Suprapubic skin (tissue), 4 donors: ENCODE measurements at regions not wholly inside any gene's neighbourhood (a gene's known extent, or its start where the extent isn't known, plus 50 kb on each side); places are given as distances from the start of the nearest gene placed in this dataset.

Experiments
- DNase-seq, 2 donors: peaks; one replicate each; pipeline ENCODE4 v3.0.0-alpha.2; 2019; ENCODE audit warnings: low spot score in 2 of 2
- H3K27ac ChIP-seq: fragments of 200-600 bp; sonication (generic); one replicate; pipeline ENCODE4 v1.5.1; 2019
- H3K27me3 ChIP-seq: fragments of 200-600 bp; sonication (generic); one replicate; pipeline ENCODE4 v1.5.1; 2019
- H3K36me3 ChIP-seq: fragments of 200-600 bp; sonication (generic); one replicate; pipeline ENCODE4 v1.5.1; 2019
- H3K4me1 ChIP-seq: fragments of 200-600 bp; sonication (generic); one replicate; pipeline ENCODE4 v1.5.1; 2019
- H3K4me3 ChIP-seq: fragments of 200-600 bp; sonication (generic); one replicate; pipeline ENCODE4 v1.5.1; 2019; ENCODE audit warnings: mild to moderate bottlenecking
- H3K9me3 ChIP-seq: fragments of 200-600 bp; sonication (generic); one replicate; pipeline ENCODE4 v1.5.1; 2019
- CTCF ChIP-seq, 2 donors: fragments of 200-600 bp in 1 of 2; fragments of 450-650 bp in 1 of 2; sonication (generic) in 1 of 2; IDR thresholded peaks; one replicate each; pipeline ENCODE4 v1.5.1; 2016 to 2019; ENCODE audit warnings: antibody characterized with exemption in 2 of 2, mild to moderate bottlenecking in 1 of 2, moderate library complexity in 1 of 2
- EP300 ChIP-seq: sonication (generic); formaldehyde crosslinking; IDR thresholded peaks from one replicate; pipeline ENCODE4 v1.6.1; 2017; ENCODE audit warnings: antibody characterized with exemption
- POLR2A ChIP-seq, 2 donors: fragments of 450-650 bp; IDR thresholded peaks; one replicate each; pipeline ENCODE4 v1.6.1; 2017; ENCODE audit warnings: antibody characterized with exemption in 2 of 2, mild to moderate bottlenecking in 2 of 2, moderate library complexity in 2 of 2
- POLR2AphosphoS5 ChIP-seq, 3 donors: sonication (generic); formaldehyde crosslinking; IDR thresholded peaks; one replicate each; pipeline ENCODE4 v1.6.1; 2017; ENCODE audit warnings: antibody characterized with exemption in 3 of 3
- WGBS: methylation state at CpG from one replicate; pipeline ENCODE4 v1.1.5; 2018; 5-methylcytosine and 5-hydroxymethylcytosine counted together

DNA sequence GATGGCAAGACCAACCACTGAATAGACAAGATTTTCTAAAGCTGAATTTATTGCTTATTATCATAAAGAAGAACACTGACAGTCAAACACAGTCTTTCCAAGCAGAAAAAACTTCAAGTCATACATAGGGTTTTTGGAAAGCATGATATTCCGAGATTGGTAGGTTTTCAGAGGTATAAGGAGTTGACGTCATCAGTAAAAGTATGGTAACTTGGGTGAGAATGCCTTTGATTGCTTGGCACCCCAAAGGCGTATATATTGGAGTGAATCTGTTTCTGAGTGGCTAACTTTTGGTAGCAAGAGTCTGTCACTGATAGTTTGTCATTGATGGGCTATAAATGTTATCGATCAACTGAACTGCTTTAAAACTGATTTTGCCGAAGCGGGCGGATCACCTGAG, 227.9 kb upstream of the CNTN4 start:
- H3K4me1 ChIP-seq, result no peaks in the 10 kb centered on the region

GRCh38 chr3:1883534-1883933, 215.1 kb upstream of the CNTN4 start:
- 55% methylated on average over 1 of the region's 1 CpG for WGBS
- no peak for TF ChIP-seq EP300
- DNase-seq, result no peak

More for the DNA sequence above, 227.9 kb upstream of the CNTN4 start:
- no peak for DNase-seq
- H3K27ac ChIP-seq, result no peak overlapping the region
- H3K27me3 ChIP-seq, result no peaks in the 10 kb centered on the region
- WGBS, result 90% methylated on average over 7 of the region's 7 CpGs
- no peak for TF ChIP-seq EP300
- TF ChIP-seq POLR2A (IDR thresholded peaks at IDR 0.05), result no peak
- TF ChIP-seq POLR2AphosphoS5 (IDR thresholded peaks at IDR 0.05), result no peak
- TF ChIP-seq CTCF (IDR thresholded peaks at IDR 0.05), result no peak
- H3K4me3 ChIP-seq, result no peak overlapping the region
- H3K36me3 ChIP-seq, result no peaks in the 10 kb centered on the region
- no peaks in the 10 kb centered on the region for H3K9me3 ChIP-seq

DNA sequence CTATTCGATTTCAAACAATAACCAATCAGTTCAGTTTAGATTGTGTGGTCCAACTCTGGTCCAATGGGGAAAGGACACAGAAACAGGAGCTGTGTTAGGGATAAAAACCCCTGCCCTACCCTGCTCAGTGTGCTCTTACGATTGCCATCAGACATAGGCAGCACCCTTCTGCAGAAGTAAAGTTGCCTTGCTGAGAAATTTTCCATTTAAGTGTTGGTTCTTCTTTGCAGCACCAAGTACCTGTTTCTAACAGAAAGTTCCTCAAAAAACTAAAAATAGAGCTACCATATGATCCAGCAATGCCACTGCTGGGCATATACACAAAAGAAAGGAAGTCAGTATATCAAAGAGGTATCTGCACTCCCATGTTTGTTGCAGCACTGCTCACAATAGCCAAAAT, 206.2 kb upstream of the CNTN4 start:
- Histone ChIP-seq H3K36me3 (no peaks in the 10 kb centered on the region), H3K9me3 (peaks cover 8% of the 10 kb centered on the region), H3K4me1 (no peaks in the 10 kb centered on the region), H3K27me3 (no peaks in the 10 kb centered on the region), H3K4me3 (no peak overlapping the region), H3K27ac (no peak overlapping the region)
- 85% methylated on average over 2 of the region's 2 CpGs for WGBS
- TF ChIP-seq CTCF (IDR thresholded peaks at IDR 0.05) (no peak), POLR2A (IDR thresholded peaks at IDR 0.05) (no peak), POLR2AphosphoS5 (IDR thresholded peaks at IDR 0.05) (no peak), EP300 (no peak)
- no peak for DNase-seq

More at GRCh38 chr3:1883534-1883933, 215.1 kb upstream of the CNTN4 start:
- Histone ChIP-seq H3K27me3 (no peaks in the 10 kb centered on the region), H3K36me3 (no peaks in the 10 kb centered on the region), H3K4me3 (no peak overlapping the region), H3K27ac (no peak overlapping the region), H3K4me1 (no peaks in the 10 kb centered on the region), H3K9me3 (peaks cover 4% of the 10 kb centered on the region)

GRCh38 chr3:1902416-1902815, 196.2 kb upstream of the CNTN4 start:
- WGBS, result 82% methylated on average over 4 of the region's 4 CpGs
- H3K4me3 ChIP-seq, result no peak overlapping the region
- TF ChIP-seq EP300 (no peak), CTCF (IDR thresholded peaks at IDR 0.05) (no peak), POLR2A (IDR thresholded peaks at IDR 0.05) (no peak), POLR2AphosphoS5 (IDR thresholded peaks at IDR 0.05) (no peak)
- H3K36me3 ChIP-seq, result no peaks in the 10 kb centered on the region
- DNase-seq, result no peak
- H3K9me3 ChIP-seq, result no peaks in the 10 kb centered on the region
- H3K27me3 ChIP-seq, result no peaks in the 10 kb centered on the region
- no peaks in the 10 kb centered on the region for H3K4me1 ChIP-seq
- H3K27ac ChIP-seq, result no peak overlapping the region

- no peaks in the 10 kb centered on the region for H3K4me1 ChIP-seq
- no peak overlapping the region for H3K27ac ChIP-seq
- no peak overlapping the region for H3K4me3 ChIP-seq
- H3K36me3 ChIP-seq, result no peaks in the 10 kb centered on the region
- no peaks in the 10 kb centered on the region for H3K9me3 ChIP-seq
- whole genome bisulfite sequencing, result 81% methylated on average over 3 of the region's 3 CpGs
- H3K27me3 ChIP-seq, result no peaks in the 10 kb centered on the region
- DNase-seq, result no peak
- TF ChIP-seq EP300, result no peak
- no peak for TF ChIP-seq CTCF (IDR thresholded peaks at IDR 0.05)
- TF ChIP-seq POLR2AphosphoS5 (IDR thresholded peaks at IDR 0.05), result no peak
- no peak for TF ChIP-seq POLR2A (IDR thresholded peaks at IDR 0.05)
Measured at GRCh38 chr3:1903111-1903510, 195.6 kb upstream of the CNTN4 start.

DNA sequence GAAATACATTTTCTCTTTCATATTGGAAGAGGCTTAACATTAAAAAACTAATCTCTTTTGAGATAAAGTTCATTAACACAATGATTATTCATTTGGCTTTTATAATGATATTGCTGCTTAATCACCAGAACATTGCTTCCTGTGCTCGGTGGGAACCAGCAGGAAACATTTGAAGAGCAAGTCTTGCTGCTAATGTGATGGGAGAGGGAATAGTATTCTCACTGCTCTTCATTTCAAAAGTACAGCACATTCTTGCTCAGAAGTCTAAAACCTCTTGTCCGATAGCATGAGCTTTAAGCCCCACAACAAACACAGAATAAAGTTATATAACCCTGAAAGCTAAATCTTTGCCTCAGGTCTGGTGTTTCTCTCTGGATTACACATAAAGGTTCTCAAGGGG, 190.8 kb upstream of the CNTN4 start:
- Histone ChIP-seq H3K9me3 (no peaks in the 10 kb centered on the region), H3K4me3 (no peak overlapping the region), H3K27me3 (no peaks in the 10 kb centered on the region), H3K27ac (no peak overlapping the region), H3K4me1 (no peaks in the 10 kb centered on the region), H3K36me3 (no peaks in the 10 kb centered on the region)
- no peak for DNase-seq
- no peak for TF ChIP-seq POLR2A (IDR thresholded peaks at IDR 0.05)
- no peak for TF ChIP-seq EP300
- no peak for TF ChIP-seq CTCF (IDR thresholded peaks at IDR 0.05)
- TF ChIP-seq POLR2AphosphoS5 (IDR thresholded peaks at IDR 0.05), result no peak
- 69% methylated on average over 2 of the region's 2 CpGs for WGBS
